ENCODE measurements at regions not wholly inside any gene's neighbourhood (a gene's known extent, or its start where the extent isn't known, plus 50 kb on each side); places are given as distances from the start of the nearest gene placed in this dataset.

DNA sequence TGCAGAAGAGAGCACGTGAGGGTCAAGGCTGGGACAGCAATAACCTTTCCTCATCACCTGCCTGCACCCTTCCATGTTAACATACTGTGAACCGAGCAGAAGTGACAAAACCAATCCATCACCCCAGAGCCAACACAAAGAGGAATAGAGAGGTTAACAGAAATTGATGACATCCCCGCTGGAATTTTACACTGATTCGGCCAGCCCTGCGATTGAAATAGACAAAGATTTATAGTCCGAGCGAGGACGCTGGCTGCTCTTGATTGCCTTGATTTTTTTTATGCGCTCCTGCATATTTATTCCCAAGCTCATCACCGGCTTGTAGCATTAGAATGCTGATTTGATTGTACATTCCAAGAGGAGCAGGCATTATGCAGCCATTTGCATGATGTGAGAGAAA is 729.7 kb downstream of the BCL11B start:
- no peak for DNase-seq

- no peak for DNase-seq
Measured at GRCh38 chr14:98543074-98543473, 728.9 kb downstream of the BCL11B start.

- no peak for DNase-seq
Measured at GRCh38 chr14:98544174-98544573, 727.8 kb downstream of the BCL11B start.

- DNase-seq = no peak
Measured at GRCh38 chr14:98545181-98545580, 726.8 kb downstream of the BCL11B start.

GRCh38 chr14:98548071-98548686 is 723.8 kb downstream of the BCL11B start:
- no peak for DNase-seq

- no peak for DNase-seq
Measured at GRCh38 chr14:98551028-98551427, 721.0 kb downstream of the BCL11B start.

DNA sequence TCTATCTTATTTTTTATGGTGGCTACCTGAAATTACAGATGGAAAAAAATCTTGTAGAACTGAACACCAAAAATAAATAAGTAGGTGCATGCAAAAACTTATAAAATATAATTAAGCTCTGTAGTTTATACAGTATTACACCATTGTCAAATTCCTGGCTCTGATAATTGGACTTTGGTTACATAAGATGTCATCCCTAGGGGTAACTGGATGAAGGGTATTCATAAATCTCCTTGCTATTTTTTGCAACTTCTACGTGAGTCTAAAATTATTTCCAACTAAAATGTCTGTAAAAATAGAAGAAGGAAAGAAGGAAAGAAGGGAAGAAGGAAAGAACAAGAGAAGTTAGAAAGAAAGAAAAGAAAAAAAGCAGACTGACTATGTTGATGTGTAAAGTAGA is 716.6 kb downstream of the BCL11B start:
- DNase-seq = no peak

DNA sequence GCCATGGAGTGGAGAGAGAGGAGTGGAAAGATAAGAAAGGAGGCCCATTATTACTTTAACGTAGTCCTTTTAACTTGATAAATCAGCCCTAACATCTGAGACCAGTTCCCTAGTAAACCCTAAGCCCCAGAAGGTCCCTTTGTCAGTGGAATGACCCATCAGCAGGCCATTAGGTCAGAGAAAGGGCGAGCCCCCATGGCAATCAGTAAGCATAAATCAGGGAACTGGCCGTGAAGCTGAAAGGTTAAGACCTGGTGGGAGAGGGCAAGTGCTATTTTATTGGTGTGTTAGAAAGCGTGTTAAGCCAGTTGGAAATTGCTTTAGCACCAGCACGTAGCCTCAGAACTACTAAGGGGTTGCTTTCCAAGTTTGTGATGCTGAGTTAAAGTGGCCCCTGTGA is 708.0 kb downstream of the BCL11B start:
- DNase-seq = no peak

GRCh38 chr14:98564541-98564940 is 707.5 kb downstream of the BCL11B start:
- no peak for DNase-seq

GRCh38 chr14:98571104-98571503 is 700.9 kb downstream of the BCL11B start:
- DNase-seq = no peak

DNA sequence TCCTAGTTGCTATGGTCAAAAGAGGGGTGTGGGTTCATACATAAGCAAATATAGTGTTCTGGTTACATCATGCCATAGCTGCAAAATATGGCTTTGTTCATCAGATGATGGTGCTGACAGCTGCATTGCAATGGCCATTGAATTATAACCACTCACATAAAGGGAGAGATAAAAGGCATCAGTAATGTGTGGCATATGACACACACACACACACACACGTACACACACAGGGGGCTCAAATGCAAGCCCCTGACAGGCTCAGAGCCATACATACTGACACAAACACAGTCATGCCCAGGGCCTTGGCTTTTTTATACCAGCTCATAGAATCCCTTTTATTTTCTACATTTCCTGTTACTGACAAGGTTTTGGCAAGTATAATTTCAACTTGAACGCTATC is 698.9 kb downstream of the BCL11B start:
- no peak for DNase-seq

DNA sequence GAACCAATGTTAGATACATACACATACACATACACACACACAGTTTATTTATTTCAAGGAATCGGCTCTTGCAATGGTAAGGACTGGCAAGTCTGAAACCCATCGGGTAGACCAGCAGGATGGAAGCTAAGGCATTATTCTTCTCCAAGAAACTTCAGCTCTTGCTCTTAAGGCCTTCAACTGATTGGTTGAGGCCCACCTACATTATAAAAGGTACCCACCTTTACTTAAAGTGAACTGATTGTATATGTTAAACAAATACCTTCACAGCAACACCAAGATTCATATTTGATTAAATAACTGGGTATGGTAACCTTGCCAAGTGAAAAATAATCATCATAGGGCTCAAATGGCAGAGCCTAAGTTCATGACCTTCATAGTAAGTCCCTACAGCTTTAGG is 695.5 kb downstream of the BCL11B start:
- DNase-seq = no peak

GRCh38 chr14:98578204-98578603 is 693.8 kb downstream of the BCL11B start:
- no peak for DNase-seq

DNA sequence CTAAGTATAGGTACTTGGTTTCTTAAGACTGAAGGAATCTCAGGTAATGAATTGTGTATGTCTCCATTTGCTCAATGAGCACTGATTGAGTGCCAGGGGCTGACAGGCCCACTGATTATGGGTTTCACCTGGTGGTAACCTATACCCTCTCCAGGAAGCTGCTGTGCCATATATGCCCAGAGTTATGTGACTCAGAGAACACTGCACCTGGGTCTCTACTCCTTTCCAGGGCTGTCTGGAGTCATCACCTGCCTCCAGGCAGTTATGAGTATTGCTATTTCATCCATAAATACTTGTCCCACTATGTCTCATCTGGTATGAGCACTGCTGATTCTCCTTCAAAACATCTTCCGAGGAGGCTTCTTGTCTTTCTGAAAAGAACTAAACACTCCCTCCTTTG is 692.9 kb downstream of the BCL11B start:
- no peak for DNase-seq

DNA sequence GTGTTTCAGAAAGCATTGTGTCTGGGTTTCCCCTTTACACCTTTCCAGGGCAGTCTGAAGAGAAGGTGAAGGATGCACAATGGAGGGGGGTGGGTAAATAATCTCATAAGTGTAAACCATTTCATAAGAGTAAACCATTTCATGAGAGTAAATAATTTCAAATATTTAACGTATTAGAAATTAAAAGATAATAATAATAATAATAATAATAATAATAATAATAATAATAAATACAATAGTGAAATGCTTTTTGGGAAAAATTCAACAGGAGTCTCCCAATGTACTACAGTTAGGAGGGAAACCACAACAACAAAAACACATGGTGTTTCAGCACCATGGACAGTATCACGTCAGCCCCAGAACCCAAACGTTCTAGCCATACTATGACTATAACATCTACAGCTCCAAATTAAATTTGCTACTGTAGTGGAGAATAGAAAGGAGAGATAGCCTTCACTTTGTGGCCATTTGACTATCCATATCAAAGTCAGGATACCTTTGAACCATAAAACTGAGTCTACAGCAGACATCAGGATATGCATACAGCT is 691.8 kb downstream of the BCL11B start:
- no peak for DNase-seq

- DNase-seq = no peak
Measured at GRCh38 chr14:98582276-98582675, 689.7 kb downstream of the BCL11B start.

GRCh38 chr14:98591161-98591560 is 680.8 kb downstream of the BCL11B start:
- peak in 1 of 14 donors; percentile 63 for DNase-seq

GRCh38 chr14:98592611-98593170 is 679.3 kb downstream of the BCL11B start:
- DNase-seq = no peak

DNA sequence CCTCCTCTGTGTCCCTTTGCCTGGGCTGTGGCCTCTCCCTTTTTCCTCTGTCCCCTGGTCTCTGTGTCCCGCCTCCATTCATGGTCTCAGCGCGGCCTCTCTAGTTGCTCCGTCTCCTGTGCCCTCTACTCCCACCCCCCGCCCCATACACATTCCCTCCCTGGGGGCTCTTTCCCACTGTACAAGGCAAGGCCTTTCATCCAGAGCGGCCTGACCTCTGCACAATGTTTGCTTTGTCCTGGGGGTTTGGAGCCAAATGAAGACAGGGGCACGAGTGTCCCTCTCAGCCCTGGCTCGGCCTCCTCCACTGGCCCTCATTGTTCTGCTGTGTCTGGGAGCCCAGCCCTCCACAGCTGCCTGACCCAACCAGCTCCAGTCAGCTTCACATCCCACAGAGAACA is 678.6 kb downstream of the BCL11B start:
- peak in 12 of 14 donors; percentile 18 to 87 (median 76) for DNase-seq

- no peak for DNase-seq
Measured at GRCh38 chr14:98594156-98594555, 677.8 kb downstream of the BCL11B start.

DNA sequence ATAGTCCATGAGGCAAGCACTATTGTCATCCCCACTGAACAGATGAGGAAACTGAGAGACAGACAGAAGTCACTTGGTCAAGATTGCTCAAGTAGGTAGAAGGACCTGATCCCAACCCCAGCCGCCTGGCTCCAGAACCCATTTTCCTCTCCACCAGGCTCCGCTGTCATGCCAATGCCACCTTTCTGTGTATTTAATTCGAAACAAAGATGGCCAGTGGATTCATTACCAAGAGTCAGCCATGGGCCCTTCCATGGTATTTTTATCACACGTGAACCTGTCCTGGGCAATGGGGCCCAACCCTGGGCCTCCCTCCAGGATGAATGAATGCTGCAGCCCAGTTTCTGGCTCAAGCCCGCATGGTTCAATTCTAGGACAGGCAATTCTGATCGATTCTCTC is 673.4 kb downstream of the BCL11B start:
- DNase-seq = no peak

DNA sequence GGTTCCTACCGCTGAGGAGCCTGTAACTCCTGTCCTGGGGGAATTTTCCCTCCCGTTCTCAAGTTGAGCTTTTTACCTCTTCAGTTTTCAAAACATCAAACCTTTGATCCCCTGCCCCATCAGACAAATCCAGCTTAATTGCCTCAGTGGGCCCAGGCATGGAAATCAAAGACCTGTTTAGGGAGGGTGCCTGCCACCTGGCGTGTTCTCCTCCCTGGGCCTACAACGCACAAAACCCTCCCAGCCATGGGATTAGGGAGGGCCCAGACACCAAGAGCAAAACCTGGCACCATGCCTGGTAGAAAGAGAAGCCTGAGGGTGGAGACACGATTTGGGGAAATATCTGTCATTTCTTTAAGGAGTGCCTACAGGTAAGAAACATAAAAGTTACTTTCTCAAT is 672.9 kb downstream of the BCL11B start:
- no peak for DNase-seq

- DNase-seq = no peak
Measured at GRCh38 chr14:98602983-98603382, 669.0 kb downstream of the BCL11B start.

DNA sequence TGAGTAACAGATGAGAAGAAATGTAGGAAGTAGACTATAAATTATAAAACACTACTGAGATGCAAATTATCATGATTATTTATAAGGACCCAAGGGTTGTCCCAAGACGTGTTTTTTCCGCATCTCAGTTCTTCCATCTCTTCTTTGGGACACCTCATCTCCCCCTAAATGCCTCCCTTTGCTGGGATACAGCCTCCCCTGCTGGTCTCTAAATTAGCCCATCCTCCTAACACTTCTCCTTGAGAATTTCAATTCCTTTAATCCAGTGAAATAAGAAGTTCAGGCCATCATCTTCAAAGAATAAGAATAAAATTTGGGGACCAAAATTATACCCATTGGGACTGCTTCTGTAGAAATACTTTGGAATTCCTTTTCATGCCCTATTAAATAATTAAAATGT is 667.0 kb downstream of the BCL11B start:
- DNase-seq = no peak
